HG02623 (cell line): ENCODE measurements at regions not wholly inside any gene's neighbourhood (a gene's known extent, or its start where the extent isn't known, plus 50 kb on each side); places are given as distances from the start of the nearest gene placed in this dataset.
A peak's percentile ranks its signal among the peaks of the same experiment; 100 is the strongest.
"Not testable (repeated sequence)": the region's sequence is repeated elsewhere in the genome, so short reads cannot be mapped to it uniquely, and the experiment has no call there.

Source experiments
- ATAC-seq: cut with Tn5 transposase; IDR thresholded peaks from one replicate; pipeline ENCODE4 v1.9.1; 2021; ENCODE audit warnings: moderate library complexity; ENCODE audit not compliant: unreplicated experiment

- ATAC-seq: no peak
Measured at GRCh38 chr4:116551806-116552205, 533.6 kb downstream of the TRAM1L1 start.

GRCh38 chr4:116547632-116548031 lies 537.7 kb downstream of the TRAM1L1 start:
- ATAC-seq: no peak

GRCh38 chr4:116546759-116547158 lies 538.6 kb downstream of the TRAM1L1 start:
- no peak for ATAC-seq

GRCh38 chr4:116544946-116545345 lies 540.4 kb downstream of the TRAM1L1 start:
- ATAC-seq: no peak

GRCh38 chr4:116539744-116540143 lies 545.6 kb downstream of the TRAM1L1 start:
- ATAC-seq: no peak

- no peak for ATAC-seq
Measured at GRCh38 chr4:116537828-116538227, 547.5 kb downstream of the TRAM1L1 start.

GRCh38 chr4:116536024-116536423 lies 549.4 kb downstream of the TRAM1L1 start:
- ATAC-seq: not testable (repeated sequence)

- peak; percentile 73 for ATAC-seq
Measured at GRCh38 chr4:116531870-116532269, 553.5 kb downstream of the TRAM1L1 start.

- no peak for ATAC-seq
Measured at GRCh38 chr4:116531026-116531425, 554.4 kb downstream of the TRAM1L1 start.

GRCh38 chr4:116530048-116530447 lies 555.3 kb downstream of the TRAM1L1 start:
- ATAC-seq: no peak

GRCh38 chr4:116529129-116529528 lies 556.2 kb downstream of the TRAM1L1 start:
- ATAC-seq: no peak

- ATAC-seq: no peak
Measured at GRCh38 chr4:116522922-116523321, 562.5 kb downstream of the TRAM1L1 start.

GRCh38 chr4:116520886-116521285 lies 564.5 kb downstream of the TRAM1L1 start:
- ATAC-seq: no peak

- no peak for ATAC-seq
Measured at GRCh38 chr4:116516711-116517110, 568.7 kb downstream of the TRAM1L1 start.

GRCh38 chr4:116515959-116516358 lies 569.4 kb downstream of the TRAM1L1 start:
- ATAC-seq: no peak

- ATAC-seq: no peak
Measured at GRCh38 chr4:116512552-116512951, 572.8 kb downstream of the TRAM1L1 start.

GRCh38 chr4:116501954-116502353 lies 583.4 kb downstream of the TRAM1L1 start:
- ATAC-seq: no peak

- no peak for ATAC-seq
Measured at GRCh38 chr4:116500225-116500624, 585.2 kb downstream of the TRAM1L1 start.

GRCh38 chr4:116489739-116490138 lies 595.6 kb downstream of the TRAM1L1 start:
- no peak for ATAC-seq

GRCh38 chr4:116486401-116486800 lies 599.0 kb downstream of the TRAM1L1 start:
- no peak for ATAC-seq

GRCh38 chr4:116480546-116480945 lies 604.8 kb downstream of the TRAM1L1 start:
- no peak for ATAC-seq

GRCh38 chr4:116478343-116478742 lies 607.0 kb downstream of the TRAM1L1 start:
- ATAC-seq: no peak

- no peak for ATAC-seq
Measured at GRCh38 chr4:116469582-116469981, 615.8 kb downstream of the TRAM1L1 start.

- ATAC-seq: no peak
Measured at GRCh38 chr4:116453127-116453526, 632.2 kb downstream of the TRAM1L1 start.
